SK-N-SH treated with all-trans-retinoic acid at 6 μM for 48 hours (cell line): ENCODE measurements at regions not wholly inside any gene's neighbourhood (a gene's known extent, or its start where the extent isn't known, plus 50 kb on each side); places are given as distances from the start of the nearest gene placed in this dataset.

Experiments
- ATAC-seq: fragments of 200-7000 bp; cut with Tn5 transposase; 3 replicates; pipeline ENCODE4 v1.9.1; 2020; ENCODE audit warnings: mild to moderate bottlenecking, moderate library complexity
- ARNTL ChIP-seq: fragments of 450-650 bp; formaldehyde crosslinking; IDR thresholded peaks from 2 replicates; pipeline ENCODE4 v1.5.0; 2020; ENCODE audit warnings: low read depth, mild to moderate bottlenecking, moderate library complexity, borderline replicate concordance
- BACH2 ChIP-seq: fragments of 250-450 bp; sonication (Bioruptor Pico); IDR thresholded peaks from 2 replicates; pipeline ENCODE4 v1.9.0; 2021; ENCODE audit warnings: mild to moderate bottlenecking, borderline replicate concordance
- CSDC2 ChIP-seq: fragments of 250-450 bp; sonication (Bioruptor Pico); IDR thresholded peaks from 2 replicates; pipeline ENCODE4 v1.5.0; 2020; ENCODE audit warnings: mild to moderate bottlenecking, moderate library complexity
- ESRRG ChIP-seq: fragments of 250-450 bp; sonication (Bioruptor Pico); IDR thresholded peaks from 2 replicates; pipeline ENCODE4 v1.6.1; 2021; ENCODE audit warnings: mild to moderate bottlenecking
- GLIS3 ChIP-seq: fragments of 250-450 bp; sonication (Bioruptor Pico); IDR thresholded peaks from 2 replicates; pipeline ENCODE4 v1.5.0; 2020; ENCODE audit warnings: mild to moderate bottlenecking, moderate library complexity
- ISL1 ChIP-seq: fragments of 250-450 bp; sonication (Bioruptor Pico); IDR thresholded peaks from 2 replicates; pipeline ENCODE4 v2.1.2; 2022; ENCODE audit warnings: mild to moderate bottlenecking, moderate library complexity
- OSR1 ChIP-seq: fragments of 250-450 bp; sonication (Bioruptor Pico); IDR thresholded peaks from 2 replicates; pipeline ENCODE4 v1.8.0; 2022; ENCODE audit warnings: moderate library complexity, mild to moderate bottlenecking, inconsistent platforms
- PPARA ChIP-seq: fragments of 250-450 bp; sonication (Bioruptor Pico); IDR thresholded peaks from 2 replicates; pipeline ENCODE4 v1.5.0; 2020; ENCODE audit warnings: mild to moderate bottlenecking, borderline replicate concordance
- SNAI2 ChIP-seq: fragments of 250-450 bp; sonication (Bioruptor Pico); IDR thresholded peaks from 2 replicates; pipeline ENCODE4 v1.5.0; 2020; ENCODE audit warnings: mild to moderate bottlenecking, moderate library complexity
- TCF4 ChIP-seq: fragments of 250-450 bp; sonication (Bioruptor Pico); IDR thresholded peaks from 2 replicates; pipeline ENCODE4 v1.8.0; 2021; ENCODE audit warnings: mild to moderate bottlenecking, moderate library complexity, borderline replicate concordance
- TOX ChIP-seq: fragments of 250-450 bp; sonication (Bioruptor Pico); IDR thresholded peaks from 2 replicates; pipeline ENCODE4 v1.8.0; 2021; ENCODE audit warnings: mild to moderate bottlenecking, moderate library complexity, borderline replicate concordance
- ZC3H10 ChIP-seq: fragments of 250-450 bp; sonication (Bioruptor Pico); IDR thresholded peaks from 2 replicates; pipeline ENCODE4 v1.5.1; 2021; ENCODE audit warnings: mild to moderate bottlenecking, moderate library complexity
- ZFP3 ChIP-seq: fragments of 250-450 bp; sonication (Bioruptor Pico); IDR thresholded peaks from 2 replicates; pipeline ENCODE4 v1.5.0; 2020; ENCODE audit warnings: mild to moderate bottlenecking, moderate library complexity
- ZFP30 ChIP-seq: fragments of 450-650 bp; formaldehyde crosslinking; IDR thresholded peaks from 2 replicates; pipeline ENCODE4 v1.5.0; 2022; ENCODE audit warnings: mild to moderate bottlenecking, moderate library complexity
- ZNF565 ChIP-seq: fragments of 450-650 bp; formaldehyde crosslinking; conservative IDR thresholded peaks from 2 replicates; pipeline ENCODE4 v1.5.0; 2020; ENCODE audit warnings: low read depth, mild to moderate bottlenecking, moderate library complexity
- ZNF70 ChIP-seq: fragments of 450-650 bp; formaldehyde crosslinking; IDR thresholded peaks from 2 replicates; pipeline ENCODE4 v1.5.0; 2020; ENCODE audit warnings: mild to moderate bottlenecking, moderate library complexity
- ZNF8 ChIP-seq: fragments of 450-650 bp; formaldehyde crosslinking; IDR thresholded peaks from 2 replicates; pipeline ENCODE4 v1.5.0; 2020; ENCODE audit warnings: mild to moderate bottlenecking, moderate library complexity
- TF ChIP-seq, protein P1 (sequence below): fragments of 250-450 bp; sonication (Bioruptor Pico); IDR thresholded peaks from 2 replicates; pipeline ENCODE4 v1.8.0; 2021; ENCODE audit warnings: low read depth, mild to moderate bottlenecking, moderate library complexity, borderline replicate concordance
- TF ChIP-seq, protein P2 (sequence below): fragments of 250-450 bp; sonication (Bioruptor Pico); IDR thresholded peaks from 2 replicates; pipeline ENCODE4 v1.5.1; 2020; ENCODE audit warnings: low read depth, mild to moderate bottlenecking, moderate library complexity
- TF ChIP-seq, protein P3 (sequence below): fragments of 250-450 bp; sonication (Bioruptor Pico); IDR thresholded peaks from 2 replicates; pipeline ENCODE4 v1.5.1; 2021; ENCODE audit warnings: mild to moderate bottlenecking, moderate library complexity
- TF ChIP-seq, protein P4 (sequence below): fragments of 250-450 bp; sonication (Bioruptor Pico); IDR thresholded peaks from 2 replicates; pipeline ENCODE4 v1.8.0; 2020; ENCODE audit warnings: mild to moderate bottlenecking, moderate library complexity, borderline replicate concordance

DNA sequence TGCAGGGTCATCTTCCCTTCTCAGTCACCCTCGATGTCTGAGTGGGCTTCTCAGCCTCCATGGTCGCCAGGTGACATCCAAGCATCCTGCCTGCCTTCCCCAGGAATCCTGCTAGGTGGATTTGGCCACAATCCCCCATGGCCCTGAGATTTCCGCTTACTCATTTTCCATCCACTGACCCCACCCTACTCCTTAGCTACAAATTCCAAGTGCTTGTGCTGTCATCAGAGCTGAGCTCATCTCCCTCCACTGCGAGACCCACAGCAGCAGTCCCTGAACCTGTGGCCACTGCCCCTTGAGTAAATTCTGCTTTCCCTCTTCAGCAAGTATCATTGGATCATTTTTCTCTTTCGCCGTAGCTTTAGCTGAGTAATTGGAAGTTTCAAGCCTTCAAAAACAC lies 90.5 kb upstream of the ANKRD10 start:
- TF ChIP-seq CSDC2 (CRISPR knock-in tag) (no peak), TOX (CRISPR knock-in tag) (no peak), ESRRG (CRISPR knock-in tag) (no peak), ZFP3 (CRISPR knock-in tag) (no peak), ISL1 (CRISPR knock-in tag) (no peak), ARNTL (CRISPR knock-in tag) (no peak), ZNF8 (CRISPR knock-in tag) (no peak), ZFP30 (CRISPR knock-in tag) (no peak), BACH2 (CRISPR knock-in tag) (no peak), ZNF70 (no peak), ZC3H10 (CRISPR knock-in tag) (no peak), TCF4 (no peak), ZNF565 (CRISPR knock-in tag) (no peak)
- TF ChIP-seq, protein P1, sequence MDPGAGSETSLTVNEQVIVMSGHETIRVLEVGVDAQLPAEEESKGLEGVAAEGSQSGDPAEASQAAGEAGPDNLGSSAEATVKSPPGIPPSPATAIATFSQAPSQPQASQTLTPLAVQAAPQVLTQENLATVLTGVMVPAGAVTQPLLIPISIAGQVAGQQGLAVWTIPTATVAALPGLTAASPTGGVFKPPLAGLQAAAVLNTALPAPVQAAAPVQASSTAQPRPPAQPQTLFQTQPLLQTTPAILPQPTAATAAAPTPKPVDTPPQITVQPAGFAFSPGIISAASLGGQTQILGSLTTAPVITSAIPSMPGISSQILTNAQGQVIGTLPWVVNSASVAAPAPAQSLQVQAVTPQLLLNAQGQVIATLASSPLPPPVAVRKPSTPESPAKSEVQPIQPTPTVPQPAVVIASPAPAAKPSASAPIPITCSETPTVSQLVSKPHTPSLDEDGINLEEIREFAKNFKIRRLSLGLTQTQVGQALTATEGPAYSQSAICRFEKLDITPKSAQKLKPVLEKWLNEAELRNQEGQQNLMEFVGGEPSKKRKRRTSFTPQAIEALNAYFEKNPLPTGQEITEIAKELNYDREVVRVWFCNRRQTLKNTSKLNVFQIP (CRISPR knock-in tag): no peak
- TF ChIP-seq, protein P2, sequence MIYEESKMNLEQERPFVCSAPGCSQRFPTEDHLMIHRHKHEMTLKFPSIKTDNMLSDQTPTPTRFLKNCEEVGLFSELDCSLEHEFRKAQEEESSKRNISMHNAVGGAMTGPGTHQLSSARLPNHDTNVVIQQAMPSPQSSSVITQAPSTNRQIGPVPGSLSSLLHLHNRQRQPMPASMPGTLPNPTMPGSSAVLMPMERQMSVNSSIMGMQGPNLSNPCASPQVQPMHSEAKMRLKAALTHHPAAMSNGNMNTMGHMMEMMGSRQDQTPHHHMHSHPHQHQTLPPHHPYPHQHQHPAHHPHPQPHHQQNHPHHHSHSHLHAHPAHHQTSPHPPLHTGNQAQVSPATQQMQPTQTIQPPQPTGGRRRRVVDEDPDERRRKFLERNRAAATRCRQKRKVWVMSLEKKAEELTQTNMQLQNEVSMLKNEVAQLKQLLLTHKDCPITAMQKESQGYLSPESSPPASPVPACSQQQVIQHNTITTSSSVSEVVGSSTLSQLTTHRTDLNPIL (CRISPR knock-in tag): no peak
- TF ChIP-seq, protein P3, sequence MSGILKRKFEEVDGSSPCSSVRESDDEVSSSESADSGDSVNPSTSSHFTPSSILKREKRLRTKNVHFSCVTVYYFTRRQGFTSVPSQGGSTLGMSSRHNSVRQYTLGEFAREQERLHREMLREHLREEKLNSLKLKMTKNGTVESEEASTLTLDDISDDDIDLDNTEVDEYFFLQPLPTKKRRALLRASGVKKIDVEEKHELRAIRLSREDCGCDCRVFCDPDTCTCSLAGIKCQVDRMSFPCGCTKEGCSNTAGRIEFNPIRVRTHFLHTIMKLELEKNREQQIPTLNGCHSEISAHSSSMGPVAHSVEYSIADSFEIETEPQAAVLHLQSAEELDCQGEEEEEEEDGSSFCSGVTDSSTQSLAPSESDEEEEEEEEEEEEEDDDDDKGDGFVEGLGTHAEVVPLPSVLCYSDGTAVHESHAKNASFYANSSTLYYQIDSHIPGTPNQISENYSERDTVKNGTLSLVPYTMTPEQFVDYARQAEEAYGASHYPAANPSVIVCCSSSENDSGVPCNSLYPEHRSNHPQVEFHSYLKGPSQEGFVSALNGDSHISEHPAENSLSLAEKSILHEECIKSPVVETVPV (CRISPR knock-in tag): no peak
- TF ChIP-seq, protein P4, sequence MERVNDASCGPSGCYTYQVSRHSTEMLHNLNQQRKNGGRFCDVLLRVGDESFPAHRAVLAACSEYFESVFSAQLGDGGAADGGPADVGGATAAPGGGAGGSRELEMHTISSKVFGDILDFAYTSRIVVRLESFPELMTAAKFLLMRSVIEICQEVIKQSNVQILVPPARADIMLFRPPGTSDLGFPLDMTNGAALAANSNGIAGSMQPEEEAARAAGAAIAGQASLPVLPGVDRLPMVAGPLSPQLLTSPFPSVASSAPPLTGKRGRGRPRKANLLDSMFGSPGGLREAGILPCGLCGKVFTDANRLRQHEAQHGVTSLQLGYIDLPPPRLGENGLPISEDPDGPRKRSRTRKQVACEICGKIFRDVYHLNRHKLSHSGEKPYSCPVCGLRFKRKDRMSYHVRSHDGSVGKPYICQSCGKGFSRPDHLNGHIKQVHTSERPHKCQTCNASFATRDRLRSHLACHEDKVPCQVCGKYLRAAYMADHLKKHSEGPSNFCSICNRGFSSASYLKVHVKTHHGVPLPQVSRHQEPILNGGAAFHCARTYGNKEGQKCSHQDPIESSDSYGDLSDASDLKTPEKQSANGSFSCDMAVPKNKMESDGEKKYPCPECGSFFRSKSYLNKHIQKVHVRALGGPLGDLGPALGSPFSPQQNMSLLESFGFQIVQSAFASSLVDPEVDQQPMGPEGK (CRISPR knock-in tag): no peak
- TF ChIP-seq, all 23 proteins: peak for 0
- ATAC-seq: no peak

DNA sequence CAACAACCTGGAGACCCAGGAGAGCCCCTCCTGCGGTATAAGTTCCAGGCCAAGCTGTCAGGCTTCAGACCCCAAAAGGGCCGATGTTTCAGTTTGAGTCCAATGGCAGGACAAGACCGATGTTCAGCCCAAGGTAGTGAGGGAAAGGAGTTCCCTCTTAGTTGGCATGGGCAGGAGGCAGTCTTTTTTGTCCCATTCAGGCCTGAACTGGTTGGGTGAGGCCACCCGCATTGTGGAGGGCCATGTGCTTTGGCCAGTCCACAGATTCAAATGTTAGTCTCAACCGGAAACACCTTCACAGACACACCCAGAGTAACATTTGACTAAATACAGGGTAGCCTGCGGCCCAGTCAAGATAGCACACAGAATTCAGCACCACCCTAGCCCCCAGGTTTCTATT lies 89.6 kb upstream of the ANKRD10 start:
- TF ChIP-seq GLIS3 (CRISPR knock-in tag) (no peak), TCF4 (no peak), ZC3H10 (CRISPR knock-in tag) (no peak), ESRRG (CRISPR knock-in tag) (no peak), OSR1 (CRISPR knock-in tag) (no peak), TOX (CRISPR knock-in tag) (no peak), CSDC2 (CRISPR knock-in tag) (no peak), BACH2 (CRISPR knock-in tag) (no peak), SNAI2 (CRISPR knock-in tag) (no peak), ZFP30 (CRISPR knock-in tag) (no peak), ARNTL (CRISPR knock-in tag) (no peak)
- TF ChIP-seq, protein P4 (CRISPR knock-in tag): no peak
- TF ChIP-seq, protein P2 (CRISPR knock-in tag): no peak
- TF ChIP-seq, all 23 proteins: peak for 0
- no peak for ATAC-seq

DNA sequence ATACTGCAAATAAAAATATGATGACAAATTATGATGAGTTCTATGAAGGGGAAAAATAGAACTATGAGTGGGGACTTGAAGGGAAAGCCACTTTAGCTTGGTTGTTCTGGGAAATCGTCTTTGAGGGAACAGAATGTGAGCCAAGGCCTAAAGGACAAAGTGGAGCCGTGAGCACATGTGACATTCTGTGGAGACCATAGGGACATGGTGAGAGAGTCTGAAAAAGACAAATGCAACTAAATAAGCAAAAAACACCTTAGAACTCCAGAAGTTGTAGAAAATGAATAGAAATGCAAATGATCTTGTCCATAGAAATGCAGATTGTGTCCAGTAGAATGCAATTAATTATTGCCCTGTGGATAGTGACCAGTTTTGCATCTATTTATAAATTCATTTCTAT lies 86.8 kb upstream of the ANKRD10 start:
- no peak for ATAC-seq
- no peak for TF ChIP-seq CSDC2 (CRISPR knock-in tag)
- TF ChIP-seq, protein P4 (CRISPR knock-in tag): no peak
- no peak for TF ChIP-seq ZFP3 (CRISPR knock-in tag)
- TF ChIP-seq ZC3H10 (CRISPR knock-in tag): no peak
- no peak for TF ChIP-seq BACH2 (CRISPR knock-in tag)
- no peak for TF ChIP-seq TCF4
- TF ChIP-seq ISL1 (CRISPR knock-in tag): no peak
- no peak for TF ChIP-seq PPARA (CRISPR knock-in tag)
- TF ChIP-seq GLIS3 (CRISPR knock-in tag): no peak
- no peak for TF ChIP-seq ZNF8 (CRISPR knock-in tag)
